Nucleus accumbens (tissue), 56 donors: ENCODE measurements at regions not wholly inside any gene's neighbourhood (a gene's known extent, or its start where the extent isn't known, plus 50 kb on each side); places are given as distances from the start of the nearest gene placed in this dataset.
A peak's percentile ranks its signal among the peaks of the same experiment; 100 is the strongest.
"Not testable (repeated sequence)": the region's sequence is repeated elsewhere in the genome, so short reads cannot be mapped to it uniquely, and the experiment has no call there.

Experiments used
- DNase-seq, 56 donors: peaks; one replicate each; lab custom pipeline; 2025; lab: John Stamatoyannopoulos, UW

DNA sequence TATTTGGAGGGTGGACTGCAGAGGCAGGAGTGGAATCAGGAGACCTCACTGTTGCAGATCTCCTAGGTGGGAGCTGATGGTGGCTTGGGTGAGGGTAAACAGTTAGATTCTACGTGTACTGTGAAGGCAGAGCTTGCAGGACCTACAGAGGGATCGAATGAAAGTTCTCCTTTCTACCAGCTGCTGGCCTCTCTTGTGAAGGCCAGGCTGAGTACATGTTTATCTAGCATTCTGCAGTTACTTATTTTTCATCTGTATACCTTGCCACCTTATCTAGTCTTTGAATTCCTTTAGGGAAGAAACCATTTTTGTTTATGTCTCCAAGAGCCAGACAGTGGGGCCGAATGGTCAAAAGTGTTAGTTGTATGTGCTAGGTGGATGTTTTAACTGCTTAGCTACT is 57.6 kb downstream of the PTTG1 start:
- DNase-seq: no peak

DNA sequence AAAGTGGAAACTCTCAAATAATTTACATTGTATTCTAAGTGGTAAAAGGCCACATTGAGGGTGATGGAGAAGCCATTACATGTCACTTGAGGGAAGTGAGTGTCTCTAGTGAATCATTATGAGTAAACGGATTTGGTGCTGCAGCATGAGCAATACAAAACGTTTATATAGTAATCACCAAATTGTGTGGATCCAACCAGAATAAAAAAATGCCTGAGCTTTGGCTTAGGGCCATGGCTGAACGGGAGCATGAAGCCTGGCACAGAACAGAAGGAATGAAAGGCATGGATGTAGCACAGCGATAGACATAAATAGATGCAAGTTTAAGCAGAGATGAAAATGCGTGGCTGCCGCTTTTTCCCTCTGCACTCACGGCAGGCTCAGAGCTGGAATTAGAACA is 58.3 kb downstream of the PTTG1 start:
- DNase-seq: peak in 3 of 56 donors; percentile 3 to 34 (median 8)

DNA sequence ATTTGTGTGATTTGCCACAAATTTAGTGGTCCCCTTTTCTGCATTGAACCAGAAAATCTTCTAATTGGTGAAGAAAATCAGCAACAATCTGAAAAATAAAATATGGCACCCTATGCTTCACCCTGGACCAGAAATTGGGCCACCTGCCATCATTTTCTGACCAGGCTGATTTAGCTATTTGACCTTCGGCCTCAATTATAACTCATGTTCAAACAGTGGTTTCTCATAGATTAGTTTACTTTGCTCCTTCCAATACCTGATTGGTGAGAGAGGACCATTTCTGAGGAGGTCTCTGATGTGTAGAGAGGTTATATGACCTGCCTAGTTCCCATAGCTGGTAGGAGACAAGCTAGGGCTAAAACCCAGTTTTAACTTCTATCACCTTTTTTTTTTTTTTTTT is 59.0 kb downstream of the PTTG1 start:
- no peak for DNase-seq

DNA sequence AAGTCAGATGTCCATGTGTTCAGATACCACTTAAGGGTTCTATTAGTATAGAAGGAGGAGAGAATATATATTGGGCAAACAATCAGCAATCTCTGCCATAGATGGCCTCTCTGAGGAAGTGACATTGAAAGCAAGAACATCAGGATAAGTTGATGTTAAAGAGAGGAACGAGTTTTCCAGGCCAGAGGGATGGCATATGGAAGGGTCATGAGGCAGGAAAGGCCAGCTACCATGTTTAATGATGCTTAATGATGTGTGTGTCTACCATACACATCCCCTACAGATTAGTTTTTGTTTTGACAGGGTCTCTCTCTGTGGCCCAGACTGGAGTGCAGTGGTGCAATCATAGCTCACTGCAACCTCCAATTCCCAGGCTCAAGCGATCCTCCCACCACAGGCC is 63.0 kb downstream of the PTTG1 start:
- no peak for DNase-seq

DNA sequence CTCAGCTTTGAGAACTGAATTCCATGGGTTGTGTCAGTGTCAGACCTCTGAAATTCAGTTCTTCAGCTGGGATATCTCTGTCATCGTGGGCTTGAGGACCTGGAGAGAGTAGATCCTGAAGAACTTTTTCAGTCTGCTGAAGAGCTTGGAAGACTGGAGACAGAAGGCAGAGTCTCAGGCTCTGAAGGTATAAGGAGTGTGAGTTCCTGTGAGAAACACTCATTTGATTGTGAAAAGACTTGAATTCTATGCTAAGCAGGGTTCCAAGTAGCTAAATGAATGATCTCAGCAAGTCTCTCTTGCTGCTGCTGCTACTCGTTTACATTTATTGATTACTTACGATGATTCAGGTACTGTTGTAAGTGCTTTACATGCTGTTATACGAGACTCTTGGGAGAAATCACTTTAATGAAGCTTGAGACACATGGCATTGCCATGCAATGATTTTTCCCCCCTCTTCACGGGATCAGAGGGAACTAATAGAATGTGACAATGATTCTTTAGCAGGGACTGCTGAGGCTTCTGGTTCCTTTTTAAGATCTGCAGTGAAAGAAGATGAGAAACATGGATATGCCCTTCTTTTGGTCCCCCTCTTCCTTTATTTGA is 63.8 kb downstream of the PTTG1 start:
- DNase-seq: no peak

DNA sequence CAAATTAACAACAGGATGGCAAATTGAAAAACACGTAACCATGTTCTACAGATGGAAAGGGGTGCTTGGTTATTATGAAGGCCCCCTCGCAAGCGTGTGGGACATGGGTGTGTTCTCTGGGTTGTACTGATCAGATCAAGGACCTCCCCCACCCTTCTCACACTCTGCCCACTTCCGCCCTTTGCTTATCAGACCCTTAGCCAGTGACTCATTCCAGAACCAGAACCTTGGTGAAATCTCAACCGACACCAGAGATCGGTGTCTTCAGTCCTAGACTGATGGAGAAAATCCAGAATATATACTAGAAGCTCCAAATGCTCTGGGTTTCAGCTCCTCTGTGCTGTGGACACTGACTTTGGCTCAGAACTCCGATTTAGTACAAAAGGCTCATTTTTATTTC is 64.9 kb downstream of the PTTG1 start:
- no peak for DNase-seq

DNA sequence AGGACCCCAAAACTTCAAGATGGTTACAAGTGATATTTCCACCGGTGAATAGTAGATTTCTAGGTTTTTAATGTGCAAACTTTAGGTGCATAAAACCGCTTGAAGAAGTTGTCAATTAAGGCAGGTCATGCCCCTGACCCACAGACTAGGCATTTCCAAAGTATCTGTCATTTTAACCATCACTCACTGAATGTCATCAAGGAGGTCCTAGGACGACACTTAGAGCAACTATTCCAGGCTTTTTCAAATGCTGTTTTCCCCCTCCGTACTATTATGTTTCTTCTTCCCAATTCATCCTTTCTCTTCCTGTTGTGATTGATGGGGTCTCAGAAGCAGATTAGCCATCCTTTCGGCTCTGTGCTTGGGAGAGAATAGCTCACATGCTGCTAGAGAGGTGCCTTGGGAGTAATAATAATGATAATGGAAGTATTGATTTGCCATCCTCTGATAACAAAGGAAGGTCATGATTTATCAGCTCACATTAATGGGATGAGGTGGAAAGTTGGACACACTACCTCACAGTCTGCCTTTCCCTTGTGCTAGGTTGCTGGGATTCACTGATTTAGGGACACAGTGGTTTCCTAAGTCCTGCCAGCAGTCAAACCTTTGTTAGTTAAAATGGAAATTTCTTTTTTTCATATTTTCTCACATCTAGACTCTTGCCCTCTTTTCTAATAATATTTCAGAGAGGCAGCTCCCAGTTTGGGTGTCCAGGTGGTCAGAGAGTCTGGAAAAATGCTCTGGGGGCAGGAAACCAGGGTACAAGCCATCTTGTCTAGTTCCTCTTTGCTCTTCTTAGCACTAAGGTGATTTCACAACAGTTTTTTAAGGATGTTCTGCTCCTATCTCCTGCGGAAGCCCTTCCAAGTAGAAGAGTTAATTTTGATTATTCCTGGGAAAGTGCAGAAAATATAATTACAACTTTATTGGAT is 67.0 kb downstream of the PTTG1 start:
- DNase-seq: no peak

DNA sequence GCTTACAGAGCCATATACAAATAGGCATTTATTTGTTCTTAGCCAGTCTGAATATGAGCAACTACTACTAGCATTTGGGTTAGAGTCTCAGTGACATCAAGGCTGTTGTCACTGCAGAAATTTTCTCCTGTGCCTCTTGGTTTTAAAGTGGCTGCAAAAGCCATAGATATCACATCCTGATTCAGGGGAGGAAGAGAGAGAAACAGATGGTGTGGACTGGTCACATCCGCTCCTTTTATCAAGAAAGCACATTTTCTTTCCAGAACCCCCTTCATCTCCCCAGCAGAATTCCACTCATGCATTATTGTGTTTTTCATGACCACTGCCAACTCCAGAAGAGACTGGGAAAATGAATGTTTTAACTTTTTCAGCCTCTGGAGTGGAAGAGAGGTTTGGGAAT is 69.8 kb downstream of the PTTG1 start:
- DNase-seq: no peak

DNA sequence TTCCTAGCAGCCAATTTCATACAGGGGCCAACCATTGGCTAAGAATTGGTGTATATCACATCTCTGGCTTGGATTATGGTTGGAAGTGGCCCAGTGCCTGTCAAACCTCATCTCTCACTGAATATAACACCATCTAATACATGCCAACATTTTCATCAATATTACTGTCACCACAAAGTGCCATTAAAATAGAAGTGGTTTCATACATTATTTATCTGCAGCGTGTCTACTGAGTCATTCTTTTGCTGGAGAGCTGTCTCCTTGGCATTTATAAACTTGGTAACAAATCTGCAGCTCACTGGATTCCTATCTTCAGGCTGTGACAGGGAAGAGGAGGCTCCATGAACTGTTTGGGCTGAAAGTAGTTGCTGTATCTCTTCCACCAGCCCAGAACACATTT is 70.9 kb downstream of the PTTG1 start:
- DNase-seq: peak in 1 of 56 donors; percentile 9

DNA sequence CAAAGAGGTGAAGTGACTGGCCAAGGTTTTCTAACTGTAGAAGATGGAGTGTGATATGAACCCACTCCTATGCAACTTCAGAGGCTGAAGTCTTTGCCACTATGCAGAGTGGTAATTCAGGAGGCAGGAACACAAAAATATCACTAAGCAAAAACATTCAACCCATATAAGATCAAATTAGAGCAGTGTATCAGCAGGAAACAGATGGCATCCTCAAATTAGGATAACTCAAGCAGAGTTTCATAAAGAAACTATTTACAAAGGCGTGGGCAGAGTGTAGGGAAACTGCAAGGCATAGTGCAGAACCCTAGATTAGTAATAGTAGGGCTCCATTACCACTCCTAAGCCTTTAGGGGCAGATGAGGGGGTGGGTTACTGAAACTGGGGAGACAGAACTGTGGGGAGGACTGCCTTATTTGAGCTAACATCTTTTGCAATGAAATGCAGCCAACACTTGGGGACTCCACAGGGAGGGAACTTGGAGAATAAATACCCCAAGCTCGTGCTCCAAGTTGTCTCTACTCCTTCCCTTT is 72.2 kb downstream of the PTTG1 start:
- no peak for DNase-seq

DNA sequence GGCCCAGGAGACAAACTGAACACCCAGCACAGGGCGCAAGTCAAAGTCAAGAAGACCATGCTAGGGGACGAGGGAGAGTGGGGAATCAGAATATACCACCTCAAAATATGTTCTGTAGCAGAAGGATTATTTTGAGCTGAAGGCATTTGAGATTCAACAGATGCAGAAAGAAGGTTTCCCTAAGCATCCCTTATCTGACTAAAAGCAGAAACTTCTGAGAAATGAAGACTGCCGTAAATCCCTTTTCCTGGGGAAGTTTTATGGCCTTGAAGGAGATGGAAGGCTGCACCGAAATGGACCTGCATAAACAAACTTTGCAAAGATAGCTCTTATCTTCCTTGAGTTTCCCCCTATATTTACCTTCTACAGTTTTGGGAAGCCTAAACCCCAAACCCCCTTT is 72.8 kb downstream of the PTTG1 start:
- no peak for DNase-seq

DNA sequence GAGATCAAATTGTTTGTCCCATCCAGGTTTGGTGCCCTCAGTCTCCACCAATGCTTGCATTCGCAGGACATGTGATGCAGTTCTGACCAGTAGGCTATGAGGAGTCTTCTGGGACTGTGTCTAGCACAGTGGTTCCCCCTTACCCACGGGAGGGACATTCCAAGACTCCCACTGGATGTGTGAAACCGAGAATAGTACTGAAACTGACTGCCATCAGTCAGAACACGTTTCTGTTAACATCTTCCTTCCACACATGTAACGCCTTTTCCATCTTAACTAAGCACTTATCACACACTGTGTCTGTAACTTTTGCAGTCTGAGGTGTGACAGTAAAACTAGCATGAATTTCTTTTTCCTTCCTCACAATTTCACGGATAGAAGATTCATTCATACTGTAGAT is 74.7 kb downstream of the PTTG1 start:
- no peak for DNase-seq

DNA sequence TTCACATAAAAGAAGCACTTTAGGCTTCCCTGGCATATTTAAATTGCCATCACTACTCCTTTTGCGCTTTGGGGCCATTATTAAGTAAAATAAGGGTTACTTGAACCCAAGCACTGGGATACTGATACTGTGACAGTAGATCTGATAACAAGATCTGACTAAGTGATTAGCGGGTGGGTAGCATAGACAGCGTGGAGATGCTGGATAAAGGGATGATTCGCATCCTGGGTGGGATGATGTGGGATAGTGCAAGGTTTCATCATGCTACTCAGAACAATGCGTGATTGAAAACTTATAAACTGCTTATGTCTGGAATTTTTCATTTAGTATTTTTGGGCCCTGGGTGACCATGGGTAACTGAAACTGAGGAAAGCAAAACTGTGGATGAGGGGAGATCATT is 75.1 kb downstream of the PTTG1 start:
- no peak for DNase-seq

DNA sequence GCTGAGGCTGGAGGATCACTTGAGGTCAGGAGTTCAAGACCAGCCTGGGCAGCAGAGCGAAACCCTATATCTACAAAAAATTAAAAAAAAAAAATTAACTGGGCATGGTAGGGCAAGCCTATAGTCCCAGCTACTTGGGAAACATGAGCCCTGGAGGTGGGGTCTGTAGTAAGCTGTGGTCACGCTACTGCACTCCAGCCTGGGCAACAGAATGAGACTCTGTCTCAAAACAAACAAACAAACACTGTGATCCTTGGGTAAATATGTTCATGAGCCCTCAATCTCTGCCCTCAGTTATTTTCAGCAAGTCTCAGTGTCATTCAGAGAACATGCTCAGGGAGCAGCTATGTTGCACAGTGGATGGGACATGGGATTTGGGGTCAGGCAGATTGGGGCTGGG is 76.2 kb downstream of the PTTG1 start:
- no peak for DNase-seq

DNA sequence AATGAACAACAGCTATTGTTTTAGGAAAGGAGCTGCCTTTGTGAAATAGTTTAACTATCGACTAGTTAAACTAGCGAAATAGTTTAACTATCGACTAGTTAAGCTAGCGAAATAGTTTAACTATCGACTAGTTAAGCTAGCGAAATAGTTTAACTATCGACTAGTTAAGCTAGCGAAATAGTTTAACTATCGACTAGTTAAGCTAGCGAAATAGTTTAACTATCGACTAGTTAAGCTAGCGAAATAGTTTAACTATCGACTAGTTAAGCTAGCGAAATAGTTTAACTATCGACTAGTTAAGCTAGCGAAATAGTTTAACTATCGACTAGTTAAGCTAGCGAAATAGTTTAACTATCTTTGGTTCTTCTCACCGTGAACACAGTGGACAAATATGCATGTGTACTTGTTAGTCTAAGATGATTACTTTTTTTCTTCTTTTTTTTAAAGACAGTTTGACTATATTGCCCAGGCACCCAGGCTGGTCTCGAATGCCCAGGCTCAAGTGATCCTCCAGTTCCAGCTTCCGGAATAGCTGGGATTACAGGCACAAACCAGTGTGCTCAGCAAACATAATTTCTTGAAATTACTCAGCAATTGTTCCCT is 76.9 kb downstream of the PTTG1 start:
- not testable (repeated sequence) for DNase-seq

DNA sequence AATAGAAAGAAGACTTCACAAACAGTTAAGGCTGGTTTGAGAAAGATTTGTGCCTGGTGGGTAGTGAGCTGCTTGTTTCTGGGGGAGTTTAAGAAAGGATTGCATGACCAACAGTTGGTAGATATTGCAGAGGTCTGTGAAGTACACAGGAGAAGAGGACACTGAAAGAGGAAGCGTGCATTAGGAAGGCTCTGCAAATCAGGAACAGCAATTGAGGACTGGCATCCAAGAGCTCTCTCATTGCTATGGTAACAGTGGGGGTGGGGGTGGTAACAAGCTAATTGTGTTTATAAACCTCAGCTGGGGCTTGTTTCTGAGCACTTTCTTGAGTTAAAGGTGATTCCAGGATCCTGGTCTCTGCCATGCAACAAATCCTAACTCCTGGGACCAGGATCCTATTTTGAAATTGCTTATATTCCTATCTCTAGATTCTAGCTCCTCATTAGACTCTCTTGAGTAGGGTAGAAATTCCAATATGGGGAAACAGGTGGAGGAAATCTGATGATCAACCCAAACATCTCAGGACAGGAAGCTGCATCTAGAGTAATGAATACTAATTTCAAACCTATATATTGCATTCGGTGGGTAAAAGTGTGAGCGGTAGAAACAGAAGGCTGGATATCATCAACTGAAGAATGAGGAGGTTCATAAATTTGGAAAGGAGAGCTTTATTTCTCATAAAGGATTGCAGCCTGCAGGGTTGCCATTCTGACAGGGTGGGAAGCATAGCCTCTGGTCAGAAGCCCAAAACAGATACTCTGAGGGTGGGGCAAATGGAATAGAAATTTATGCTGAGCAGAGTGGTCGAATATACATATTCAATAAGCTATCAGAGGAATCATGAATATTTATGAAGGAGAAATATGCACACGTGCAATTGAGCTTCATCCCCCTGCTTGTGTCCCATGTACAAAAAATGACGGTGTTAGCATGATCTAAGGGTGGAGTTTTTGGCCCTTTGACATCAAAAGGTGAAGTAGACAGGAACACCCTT is 79.4 kb downstream of the PTTG1 start:
- DNase-seq: peak in 4 of 56 donors; percentile 2 to 27 (median 6)

DNA sequence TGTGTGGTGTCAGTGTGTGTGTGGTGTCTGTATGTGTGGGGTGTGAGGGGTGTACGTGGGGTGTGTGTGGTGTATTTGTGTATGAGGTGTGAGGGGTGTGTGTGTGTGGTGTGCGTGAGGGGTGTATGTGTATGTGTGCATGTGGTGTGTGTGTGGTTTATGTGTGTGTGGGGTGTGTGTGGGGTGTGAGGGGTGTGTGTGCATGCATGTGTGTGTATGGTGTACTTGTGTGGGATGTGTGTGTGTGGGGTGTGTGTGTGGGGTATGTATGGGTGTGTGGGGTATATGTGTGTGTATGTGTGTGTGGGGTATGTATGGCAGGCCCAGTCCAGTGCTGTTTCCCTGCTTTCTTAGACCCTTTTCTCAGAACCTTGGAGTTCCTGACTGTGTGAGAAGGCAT is 83.3 kb downstream of the PTTG1 start:
- DNase-seq: no peak

DNA sequence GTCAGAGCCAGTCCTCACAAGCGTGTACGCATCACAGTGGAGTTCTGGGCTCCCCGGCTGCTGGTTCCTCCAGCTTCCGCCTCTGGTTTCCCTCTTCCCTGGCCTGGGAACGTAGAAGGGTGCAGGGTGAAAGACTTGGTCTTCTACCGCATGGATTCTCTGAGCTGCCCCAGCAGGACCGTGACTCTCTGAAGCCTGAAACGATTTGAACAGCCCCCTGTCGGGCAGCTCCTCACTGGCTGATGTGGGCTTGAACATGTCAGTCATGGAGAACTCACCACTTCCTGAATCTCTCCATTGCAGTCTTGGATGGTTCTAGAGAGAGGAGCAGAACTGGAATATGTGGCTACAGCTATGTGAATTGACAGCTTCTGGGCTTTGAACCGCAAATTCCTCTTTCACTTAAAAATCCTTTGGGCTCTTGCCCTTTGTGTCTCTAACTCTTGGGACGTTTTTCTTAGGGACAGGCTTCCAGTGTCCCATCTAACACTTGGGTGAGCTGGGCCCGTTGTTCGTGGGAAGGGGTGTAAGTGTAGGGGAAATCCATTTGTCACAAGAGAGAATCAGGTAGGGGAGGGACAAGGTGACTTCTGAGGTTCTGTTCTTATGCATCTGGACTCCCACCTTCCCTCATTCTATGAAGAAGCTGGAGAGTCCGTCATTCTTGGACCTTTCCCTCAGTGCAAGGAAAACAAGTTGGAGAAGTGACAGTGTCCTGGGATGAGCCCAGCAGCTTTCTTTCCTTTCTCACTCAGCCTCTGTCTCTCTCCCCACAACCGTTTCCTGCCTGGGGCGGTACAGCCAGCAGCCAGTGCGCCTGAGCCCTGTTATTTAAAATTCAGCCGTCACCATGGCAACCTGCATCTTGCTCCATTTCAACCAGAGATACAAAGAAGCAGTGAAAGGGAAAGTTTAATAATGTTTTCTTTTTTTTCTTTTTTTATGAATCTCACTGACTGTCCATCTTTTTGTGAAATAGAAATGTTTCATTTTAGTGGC is 84.7 kb downstream of the PTTG1 start:
- DNase-seq: peak in 44 of 56 donors; percentile 5 to 82 (median 34)

DNA sequence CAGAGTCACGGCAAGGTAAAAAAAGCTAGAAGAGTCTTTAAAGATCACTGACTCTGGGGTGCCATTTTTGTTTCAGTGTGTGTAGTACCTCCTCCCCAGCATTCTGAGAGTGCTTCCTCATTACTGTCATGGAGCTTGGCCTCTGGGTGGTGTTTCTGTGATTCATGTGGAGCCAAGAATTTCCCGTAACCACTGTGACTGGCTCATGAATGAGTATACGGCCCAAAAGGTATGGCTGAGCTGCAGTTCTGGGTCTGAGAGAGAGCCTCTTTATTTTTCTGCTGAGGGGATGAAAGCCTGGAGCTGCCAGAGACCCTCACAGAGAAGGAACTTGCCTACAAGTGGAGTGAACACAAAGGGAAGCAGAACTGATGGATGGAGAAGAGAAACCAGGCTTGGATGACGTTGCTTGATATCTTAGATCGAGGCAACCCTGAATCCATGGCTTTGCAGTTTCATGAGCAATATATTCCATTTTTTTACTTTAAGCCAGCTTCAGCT is 85.6 kb downstream of the PTTG1 start:
- DNase-seq: peak in 7 of 56 donors; percentile 4 to 31 (median 22)
